Upper lobe of left lung (tissue), 6 donors: ENCODE measurements at regions not wholly inside any gene's neighbourhood (a gene's known extent, or its start where the extent isn't known, plus 50 kb on each side); places are given as distances from the start of the nearest gene placed in this dataset.

Source experiments
- ATAC-seq, 2 donors: fragments of 200-7000 bp; cut with Tn5 transposase; one replicate each; pipeline ENCODE4 v1.9.1; 2022; ENCODE audit warnings: mild to moderate bottlenecking in 2 of 2, moderate library complexity in 2 of 2; ENCODE audit not compliant: low FRiP score in 2 of 2
- DNase-seq, 2 donors: peaks; one replicate each; pipeline ENCODE4 v3.0.0-alpha.2; 2019 to 2020
- H3K27ac ChIP-seq, 4 donors: fragments of 200-600 bp; sonication (generic); one replicate each; pipeline ENCODE4 v1.5.1; 2016 to 2019
- H3K27me3 ChIP-seq, 4 donors: fragments of 200-600 bp; sonication (generic); one replicate each; pipeline ENCODE4 v1.5.1; 2017 to 2019
- H3K36me3 ChIP-seq, 4 donors: fragments of 200-600 bp; sonication (generic); one replicate each; pipeline ENCODE4 v1.5.1; 2016 to 2019
- H3K4me1 ChIP-seq, 4 donors: fragments of 200-600 bp; sonication (generic); one replicate each; pipeline ENCODE4 v1.5.1; 2018 to 2019
- H3K4me3 ChIP-seq, 4 donors: fragments of 200-600 bp; sonication (generic); one replicate each; pipeline ENCODE4 v1.5.1; 2017 to 2019; ENCODE audit warnings: mild to moderate bottlenecking in 2 of 4, moderate library complexity in 1 of 4
- H3K9me3 ChIP-seq, 4 donors: fragments of 200-600 bp; sonication (generic); one replicate each; pipeline ENCODE4 v1.5.1; 2018 to 2019
- EP300 ChIP-seq, 4 donors: sonication (generic); formaldehyde crosslinking; IDR thresholded peaks; one replicate each; pipeline ENCODE4 v1.5.1; 2017; ENCODE audit warnings: antibody characterized with exemption in 4 of 4, control low read depth in 2 of 4
- POLR2A ChIP-seq, 4 donors: fragments of 450-650 bp; IDR thresholded peaks; one replicate each; pipeline ENCODE4 v1.5.1; 2016 to 2017; ENCODE audit warnings: antibody characterized with exemption in 4 of 4, mild to moderate bottlenecking in 2 of 4
- POLR2AphosphoS5 ChIP-seq, 2 donors: sonication (generic); formaldehyde crosslinking; IDR thresholded peaks; one replicate each; pipeline ENCODE4 v1.5.1; 2017; ENCODE audit warnings: antibody characterized with exemption in 2 of 2
- WGBS, 2 donors: methylation state at CpG; one replicate each; pipeline ENCODE4 v1.1.5; 2017 to 2018; 5-methylcytosine and 5-hydroxymethylcytosine counted together
- TF ChIP-seq, protein P1 (sequence below), 6 experiments: fragments of 450-650 bp in 4 of 6; fragments of 200-600 bp in 2 of 6; sonication (generic) in 2 of 6; IDR thresholded peaks; one replicate each; pipeline ENCODE4 v1.5.1; 2016 to 2019; ENCODE audit warnings: antibody characterized with exemption in 6 of 6
- donor health status: DM: no; HTN: no; CAD: no; lungs with moderate emphysema.
- donor health status: DM: no; HTN: yes; CAD: no; lungs with severe emphysema.

DNA sequence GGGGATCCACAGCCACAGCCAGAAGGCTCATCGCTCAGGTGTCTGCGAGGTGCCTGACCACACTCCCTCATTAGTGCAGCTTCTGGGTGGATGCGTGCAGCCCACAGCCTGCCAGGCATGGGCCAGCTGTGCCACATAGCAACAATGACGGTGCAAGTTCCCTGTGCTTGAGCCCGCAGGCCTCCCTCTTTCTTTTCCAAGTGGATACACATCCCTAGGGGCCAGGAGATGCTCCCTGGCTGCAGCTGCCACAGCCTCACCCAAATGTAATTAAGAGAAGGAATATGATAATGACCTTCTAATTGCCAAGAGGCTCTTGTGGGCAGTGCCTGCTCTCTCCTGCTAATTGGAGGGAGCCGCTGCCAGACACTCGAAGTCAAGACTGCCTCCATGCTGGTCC is 116.0 kb upstream of the PPP1R26 start:
- no peaks in the 10 kb centered on the region for H3K9me3 ChIP-seq
- no peaks in the 10 kb centered on the region for H3K27me3 ChIP-seq
- no peak for TF ChIP-seq POLR2AphosphoS5 (IDR thresholded peaks at IDR 0.05)
- TF ChIP-seq, protein P1, sequence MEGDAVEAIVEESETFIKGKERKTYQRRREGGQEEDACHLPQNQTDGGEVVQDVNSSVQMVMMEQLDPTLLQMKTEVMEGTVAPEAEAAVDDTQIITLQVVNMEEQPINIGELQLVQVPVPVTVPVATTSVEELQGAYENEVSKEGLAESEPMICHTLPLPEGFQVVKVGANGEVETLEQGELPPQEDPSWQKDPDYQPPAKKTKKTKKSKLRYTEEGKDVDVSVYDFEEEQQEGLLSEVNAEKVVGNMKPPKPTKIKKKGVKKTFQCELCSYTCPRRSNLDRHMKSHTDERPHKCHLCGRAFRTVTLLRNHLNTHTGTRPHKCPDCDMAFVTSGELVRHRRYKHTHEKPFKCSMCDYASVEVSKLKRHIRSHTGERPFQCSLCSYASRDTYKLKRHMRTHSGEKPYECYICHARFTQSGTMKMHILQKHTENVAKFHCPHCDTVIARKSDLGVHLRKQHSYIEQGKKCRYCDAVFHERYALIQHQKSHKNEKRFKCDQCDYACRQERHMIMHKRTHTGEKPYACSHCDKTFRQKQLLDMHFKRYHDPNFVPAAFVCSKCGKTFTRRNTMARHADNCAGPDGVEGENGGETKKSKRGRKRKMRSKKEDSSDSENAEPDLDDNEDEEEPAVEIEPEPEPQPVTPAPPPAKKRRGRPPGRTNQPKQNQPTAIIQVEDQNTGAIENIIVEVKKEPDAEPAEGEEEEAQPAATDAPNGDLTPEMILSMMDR (IDR thresholded peaks at IDR 0.05) = no peak
- ATAC-seq (no peak), DNase-seq (peak in 1 of 2 donors; percentile 39)
- no peaks in the 10 kb centered on the region for H3K36me3 ChIP-seq
- no peaks in the 10 kb centered on the region for H3K4me1 ChIP-seq
- 80 to 85% methylated on average over 4 to 7 of the region's 7 CpGs for WGBS, 2 donors
- no peak overlapping the region for H3K27ac ChIP-seq
- H3K4me3 ChIP-seq = no peak overlapping the region

- TF ChIP-seq EP300 (IDR thresholded peaks at IDR 0.05) (no peak), POLR2A (IDR thresholded peaks at IDR 0.05) (no peak), POLR2AphosphoS5 (IDR thresholded peaks at IDR 0.05) (no peak)
- TF ChIP-seq, protein P1 (IDR thresholded peaks at IDR 0.05) = no peak
- Histone ChIP-seq H3K4me1 (no peaks in the 10 kb centered on the region), H3K27ac (no peak overlapping the region), H3K27me3 (no peaks in the 10 kb centered on the region), H3K9me3 (no peaks in the 10 kb centered on the region), H3K36me3 (no peaks in the 10 kb centered on the region), H3K4me3 (no peak overlapping the region)
- no peak for ATAC-seq
- WGBS, 2 donors = 58 to 79% methylated on average over 8 of the region's 10 CpGs
- DNase-seq = peak in 1 of 2 donors; percentile 37
Observed at GRCh38 chr9:135365013-135365768, 114.4 kb upstream of the PPP1R26 start.

DNA sequence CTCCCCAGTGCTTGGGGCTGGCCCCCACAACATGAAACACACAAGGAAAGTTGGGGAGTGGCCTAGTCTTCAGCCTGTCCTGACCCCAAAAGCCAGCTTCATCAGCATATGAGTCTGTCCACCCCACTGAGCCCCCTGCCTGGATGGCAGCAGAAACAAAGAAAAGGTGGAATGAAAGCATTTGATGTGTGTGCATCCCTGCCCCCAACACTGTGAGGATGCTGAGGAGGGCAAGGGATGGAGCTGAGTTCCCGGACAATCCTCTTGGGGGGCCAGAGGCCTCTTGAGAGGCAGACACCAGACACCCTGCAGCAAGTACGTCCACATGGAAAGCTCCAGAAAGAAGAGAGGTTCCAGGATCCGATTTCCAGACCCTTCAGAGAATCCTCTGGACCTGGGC is 113.5 kb upstream of the PPP1R26 start:
- Histone ChIP-seq H3K27ac (no peak overlapping the region), H3K27me3 (no peaks in the 10 kb centered on the region), H3K4me3 (no peak overlapping the region), H3K9me3 (no peaks in the 10 kb centered on the region), H3K4me1 (no peaks in the 10 kb centered on the region), H3K36me3 (no peaks in the 10 kb centered on the region)
- TF ChIP-seq POLR2AphosphoS5 (IDR thresholded peaks at IDR 0.05) (no peak), EP300 (IDR thresholded peaks at IDR 0.05) (no peak)
- ATAC-seq (no peak), DNase-seq (no peak)
- 63 to 79% methylated on average over 3 of the region's 3 CpGs for WGBS, 2 donors

DNA sequence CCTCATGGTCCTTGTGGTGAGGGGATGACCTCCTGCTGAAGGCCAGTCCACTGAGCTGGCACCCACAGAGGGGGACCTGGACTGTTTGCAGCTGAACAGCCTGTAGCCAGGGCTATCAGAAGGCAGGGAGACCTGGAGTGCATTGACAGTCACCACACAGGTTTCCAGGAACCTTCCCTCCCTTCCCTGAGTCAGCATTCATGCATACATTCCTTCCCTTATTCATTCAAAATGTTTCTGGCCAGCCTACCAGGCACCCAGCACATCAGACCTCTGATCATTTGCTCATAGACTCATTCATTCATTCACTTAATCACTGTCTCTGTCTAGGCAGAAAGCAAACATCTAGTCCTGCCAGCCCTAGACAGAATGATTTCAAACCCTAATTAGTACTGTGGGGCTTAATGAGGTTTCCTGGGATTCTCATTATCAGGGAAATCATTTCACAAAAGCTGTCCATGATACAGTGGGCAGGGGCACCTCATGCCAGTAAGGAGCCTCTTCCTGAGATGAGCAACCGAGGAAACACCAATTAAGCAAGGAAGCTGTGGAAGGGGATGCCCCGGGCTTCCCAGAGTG is 110.1 kb upstream of the PPP1R26 start:
- no peaks in the 10 kb centered on the region for H3K27me3 ChIP-seq
- H3K27ac ChIP-seq = no peak overlapping the region
- TF ChIP-seq, protein P1 (IDR thresholded peaks at IDR 0.05) = no peak
- TF ChIP-seq EP300 (IDR thresholded peaks at IDR 0.05) (no peak), POLR2AphosphoS5 (IDR thresholded peaks at IDR 0.05) (no peak), POLR2A (IDR thresholded peaks at IDR 0.05) (no peak)
- no peak for ATAC-seq
- no peaks in the 10 kb centered on the region for H3K4me1 ChIP-seq
- H3K36me3 ChIP-seq = no peaks in the 10 kb centered on the region
- H3K4me3 ChIP-seq = no peak overlapping the region
- DNase-seq = no peak
- no peaks in the 10 kb centered on the region for H3K9me3 ChIP-seq
- 86 to 88% methylated on average over 2 of the region's 2 CpGs for WGBS, 2 donors

DNA sequence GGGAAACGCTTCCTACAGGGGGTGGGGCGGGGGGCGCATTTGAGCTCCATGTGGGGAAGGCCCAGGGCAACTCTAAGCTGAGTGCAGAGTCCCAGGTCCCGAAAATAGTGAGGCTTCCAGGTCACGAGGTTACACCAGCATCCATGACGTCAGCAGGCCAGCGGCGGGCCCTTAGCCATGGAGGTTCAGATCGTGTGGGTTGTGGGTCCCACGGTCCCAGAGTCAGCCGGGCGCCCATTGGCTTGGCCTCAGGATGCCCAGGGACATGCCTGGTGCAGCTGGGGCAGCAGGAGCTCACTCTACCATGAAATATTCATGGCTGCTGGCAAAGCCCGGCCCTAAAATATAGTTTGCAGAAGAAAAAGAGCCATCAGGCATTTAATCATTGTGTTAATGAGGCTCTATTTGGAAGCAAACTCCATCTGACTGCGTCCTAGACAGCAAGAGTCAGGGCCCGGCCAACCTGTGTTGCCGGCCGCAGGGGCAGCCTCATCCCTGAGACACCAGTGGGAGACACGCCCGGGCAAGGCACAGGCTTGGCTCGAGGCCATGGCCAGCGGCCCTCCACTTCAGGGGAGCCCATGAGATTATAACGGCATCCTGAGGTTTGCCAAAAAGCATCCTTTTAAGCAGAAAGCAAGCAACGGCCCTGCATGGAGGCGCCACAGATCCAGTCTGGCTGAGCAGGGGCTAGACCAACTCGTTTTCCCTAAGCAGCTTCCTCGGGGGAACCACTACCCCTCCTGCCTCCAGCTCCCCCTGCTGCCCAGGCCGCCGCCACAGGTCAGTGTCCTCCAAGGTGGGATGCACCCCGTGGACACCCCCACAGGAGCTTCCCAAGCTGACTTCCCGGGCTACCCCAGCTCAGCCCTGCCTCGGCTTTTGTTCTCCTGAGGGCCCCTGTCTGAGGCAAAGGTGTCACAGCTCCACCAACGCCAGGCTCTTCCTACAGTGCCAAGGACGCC is 108.9 kb upstream of the PPP1R26 start:
- H3K9me3 ChIP-seq = no peaks in the 10 kb centered on the region
- ATAC-seq (no peak), DNase-seq (peak in 1 of 2 donors; percentile 74)
- TF ChIP-seq, protein P1 (IDR thresholded peaks at IDR 0.05) = no peak
- TF ChIP-seq EP300 (IDR thresholded peaks at IDR 0.05) (no peak), POLR2AphosphoS5 (IDR thresholded peaks at IDR 0.05) (no peak), POLR2A (IDR thresholded peaks at IDR 0.05) (no peak)
- 73% methylated on average over 4 to 33 of the region's 33 CpGs for WGBS, 2 donors
- H3K4me1 ChIP-seq = no peaks in the 10 kb centered on the region
- no peaks in the 10 kb centered on the region for H3K27me3 ChIP-seq
- H3K4me3 ChIP-seq = no peak overlapping the region
- H3K27ac ChIP-seq = no peak overlapping the region
- H3K36me3 ChIP-seq = no peaks in the 10 kb centered on the region
